ENCODE measurements at regions not wholly inside any gene's neighbourhood (a gene's known extent, or its start where the extent isn't known, plus 50 kb on each side); places are given as distances from the start of the nearest gene placed in this dataset.

DNA sequence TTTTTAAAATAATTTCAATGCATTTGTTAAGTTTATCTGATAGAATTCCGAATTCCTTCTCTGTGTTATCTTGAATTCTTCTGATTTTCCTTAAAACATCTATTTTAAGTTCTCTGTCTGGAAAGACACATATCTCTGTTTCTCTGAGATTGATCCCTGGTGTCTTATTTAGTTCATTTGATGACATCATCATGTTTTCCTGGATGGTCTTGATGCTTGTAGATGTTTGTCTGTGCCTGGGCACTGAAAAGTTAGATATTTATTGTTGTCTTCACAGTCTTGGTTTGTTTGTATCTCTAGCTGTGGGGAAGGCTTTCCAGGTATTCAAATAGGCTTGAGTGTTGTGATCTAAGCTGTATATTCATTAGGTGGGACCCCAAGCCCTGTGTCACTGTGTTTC is 1028.8 kb downstream of the GLUD2 start:
- peaks cover 8% of the 10 kb centered on the region for H3K4me1 ChIP-seq (ENCODE audit: low read length)
- no peaks in the 10 kb centered on the region for H3K79me2 ChIP-seq (ENCODE audit: low read length)
- H4K20me1 ChIP-seq (ENCODE audit: insufficient read depth, low read length), result no peaks in the 10 kb centered on the region
- H3K9ac ChIP-seq (ENCODE audit: low read length), result no peak overlapping the region
- H3K27ac ChIP-seq (ENCODE audit: low read length), result no peak overlapping the region
- TF ChIP-seq, protein P1, sequence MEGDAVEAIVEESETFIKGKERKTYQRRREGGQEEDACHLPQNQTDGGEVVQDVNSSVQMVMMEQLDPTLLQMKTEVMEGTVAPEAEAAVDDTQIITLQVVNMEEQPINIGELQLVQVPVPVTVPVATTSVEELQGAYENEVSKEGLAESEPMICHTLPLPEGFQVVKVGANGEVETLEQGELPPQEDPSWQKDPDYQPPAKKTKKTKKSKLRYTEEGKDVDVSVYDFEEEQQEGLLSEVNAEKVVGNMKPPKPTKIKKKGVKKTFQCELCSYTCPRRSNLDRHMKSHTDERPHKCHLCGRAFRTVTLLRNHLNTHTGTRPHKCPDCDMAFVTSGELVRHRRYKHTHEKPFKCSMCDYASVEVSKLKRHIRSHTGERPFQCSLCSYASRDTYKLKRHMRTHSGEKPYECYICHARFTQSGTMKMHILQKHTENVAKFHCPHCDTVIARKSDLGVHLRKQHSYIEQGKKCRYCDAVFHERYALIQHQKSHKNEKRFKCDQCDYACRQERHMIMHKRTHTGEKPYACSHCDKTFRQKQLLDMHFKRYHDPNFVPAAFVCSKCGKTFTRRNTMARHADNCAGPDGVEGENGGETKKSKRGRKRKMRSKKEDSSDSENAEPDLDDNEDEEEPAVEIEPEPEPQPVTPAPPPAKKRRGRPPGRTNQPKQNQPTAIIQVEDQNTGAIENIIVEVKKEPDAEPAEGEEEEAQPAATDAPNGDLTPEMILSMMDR (IDR thresholded peaks at IDR 0.05; ENCODE audit: low read depth, low read length), result no peak
- TF ChIP-seq EZH2phosphoT487 (IDR thresholded peaks at IDR 0.05; ENCODE audit: low read depth), result no peak
- H3K36me3 ChIP-seq (replicated peaks; ENCODE audit: low read depth, low read length), result no peaks in the 10 kb centered on the region
- H2AFZ ChIP-seq (ENCODE audit: low read depth, low read length), result no peak overlapping the region
- no peaks in the 10 kb centered on the region for H3K27me3 ChIP-seq (ENCODE audit: low read depth, low read length)
- no peak overlapping the region for H3K4me2 ChIP-seq (ENCODE audit: low read length)
- H3K4me3 ChIP-seq (ENCODE audit: low read length), result no peak overlapping the region
- no peaks in the 10 kb centered on the region for H3K9me3 ChIP-seq (ENCODE audit: insufficient read depth, low read length)

DNA sequence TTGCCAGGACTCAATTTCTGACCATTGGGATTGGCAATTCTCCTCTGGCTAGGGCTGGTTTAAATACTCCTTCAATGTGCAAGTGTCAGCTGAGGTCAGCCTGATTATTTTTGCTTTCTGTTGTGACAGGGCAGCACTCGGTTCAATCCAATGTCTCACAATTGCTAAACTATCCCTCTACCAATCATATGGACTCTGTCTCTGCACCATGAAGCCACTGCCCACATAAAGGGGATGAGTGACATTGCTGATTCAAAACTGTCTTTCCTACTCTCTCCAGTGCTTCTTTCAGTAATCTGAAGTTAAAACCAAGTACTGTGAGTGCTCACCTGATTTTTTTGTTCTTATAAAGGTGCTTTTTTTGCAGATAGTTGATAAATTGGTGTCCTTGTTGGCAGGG is 1030.7 kb downstream of the GLUD2 start:
- TF ChIP-seq, protein P1 (IDR thresholded peaks at IDR 0.05; ENCODE audit: low read depth, low read length), result no peak
- no peak for TF ChIP-seq EZH2phosphoT487 (IDR thresholded peaks at IDR 0.05; ENCODE audit: low read depth)

DNA sequence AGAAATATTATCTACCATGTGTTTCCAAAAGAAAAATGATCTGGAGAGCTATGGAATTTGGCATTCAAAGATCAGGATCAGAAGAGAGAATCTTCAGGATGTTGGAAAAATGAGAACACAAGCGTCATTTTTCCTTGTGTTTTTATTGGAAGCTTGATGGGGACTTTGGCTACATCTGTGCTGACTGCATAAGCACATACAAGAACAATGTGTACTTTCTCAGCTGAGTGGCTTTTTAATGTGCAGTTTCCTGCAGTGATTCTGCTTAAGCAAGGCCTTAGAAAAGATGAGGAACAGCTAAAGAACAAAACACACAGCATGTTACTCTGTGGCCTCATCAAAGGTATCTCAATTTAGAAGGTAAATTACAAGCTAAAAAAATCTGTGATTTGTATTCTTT is 1039.9 kb downstream of the GLUD2 start:
- peaks cover 12% of the 10 kb centered on the region for H3K4me1 ChIP-seq (ENCODE audit: low read length)

More for the DNA sequence above, 1030.7 kb downstream of the GLUD2 start:
- H3K79me2 ChIP-seq (ENCODE audit: low read length), result no peaks in the 10 kb centered on the region
- no peak overlapping the region for H2AFZ ChIP-seq (ENCODE audit: low read depth, low read length)
- H3K9me3 ChIP-seq (ENCODE audit: insufficient read depth, low read length), result no peaks in the 10 kb centered on the region
- no peak overlapping the region for H3K4me3 ChIP-seq (ENCODE audit: low read length)
- H3K27me3 ChIP-seq (ENCODE audit: low read depth, low read length), result no peaks in the 10 kb centered on the region
- no peak overlapping the region for H3K27ac ChIP-seq (ENCODE audit: low read length)
- H3K4me2 ChIP-seq (ENCODE audit: low read length), result no peak overlapping the region
- peaks cover 19% of the 10 kb centered on the region for H3K4me1 ChIP-seq (ENCODE audit: low read length)
- no peaks in the 10 kb centered on the region for H3K36me3 ChIP-seq (replicated peaks; ENCODE audit: low read depth, low read length)
- H3K9ac ChIP-seq (ENCODE audit: low read length), result no peak overlapping the region
- H4K20me1 ChIP-seq (ENCODE audit: insufficient read depth, low read length), result no peaks in the 10 kb centered on the region

DNA sequence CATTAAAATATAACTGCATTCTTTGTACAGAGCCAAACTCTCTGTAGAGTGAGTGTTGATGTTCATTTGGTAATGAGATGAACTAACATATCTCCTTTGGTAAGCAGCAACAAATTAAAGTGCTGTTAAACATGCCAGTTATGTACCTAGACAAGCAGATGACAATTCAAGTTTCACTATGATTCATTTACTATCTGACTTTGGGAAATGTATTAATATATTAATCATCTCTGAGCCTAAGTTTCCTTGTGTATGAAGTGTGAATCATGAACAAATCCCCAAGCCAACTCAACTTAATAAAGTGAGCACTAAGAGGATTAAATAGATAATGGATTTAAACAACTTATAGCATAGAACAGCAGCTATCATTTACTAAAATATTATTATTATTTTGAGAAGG is 1044.2 kb downstream of the GLUD2 start:
- Histone ChIP-seq H3K9ac (ENCODE audit: low read length) (no peak overlapping the region), H3K36me3 (replicated peaks; ENCODE audit: low read depth, low read length) (peaks cover 2% of the 10 kb centered on the region), H3K27me3 (ENCODE audit: low read depth, low read length) (no peaks in the 10 kb centered on the region), H3K79me2 (ENCODE audit: low read length) (no peaks in the 10 kb centered on the region), H3K9me3 (ENCODE audit: insufficient read depth, low read length) (no peaks in the 10 kb centered on the region), H3K4me2 (ENCODE audit: low read length) (no peak overlapping the region; the same call in 1 of the 2 replicates), H4K20me1 (ENCODE audit: insufficient read depth, low read length) (no peaks in the 10 kb centered on the region), H2AFZ (ENCODE audit: low read depth, low read length) (no peak overlapping the region), H3K27ac (ENCODE audit: low read length) (no peak overlapping the region), H3K4me1 (ENCODE audit: low read length) (peaks cover 29% of the 10 kb centered on the region), H3K4me3 (ENCODE audit: low read length) (no peak overlapping the region)
- TF ChIP-seq EZH2phosphoT487 (IDR thresholded peaks at IDR 0.05; ENCODE audit: low read depth), result no peak
- TF ChIP-seq, protein P1 (IDR thresholded peaks at IDR 0.05; ENCODE audit: low read depth, low read length), result no peak

More for the DNA sequence above, 1039.9 kb downstream of the GLUD2 start:
- no peaks in the 10 kb centered on the region for H3K79me2 ChIP-seq (ENCODE audit: low read length)
- H3K4me2 ChIP-seq (ENCODE audit: low read length), result no peak overlapping the region
- no peak overlapping the region for H3K4me3 ChIP-seq (ENCODE audit: low read length)
- H3K9me3 ChIP-seq (ENCODE audit: insufficient read depth, low read length), result no peaks in the 10 kb centered on the region
- no peaks in the 10 kb centered on the region for H3K27me3 ChIP-seq (ENCODE audit: low read depth, low read length)
- TF ChIP-seq, protein P1 (IDR thresholded peaks at IDR 0.05; ENCODE audit: low read depth, low read length), result no peak
- no peak for TF ChIP-seq EZH2phosphoT487 (IDR thresholded peaks at IDR 0.05; ENCODE audit: low read depth)
- H4K20me1 ChIP-seq (ENCODE audit: insufficient read depth, low read length), result no peaks in the 10 kb centered on the region
- no peaks in the 10 kb centered on the region for H3K36me3 ChIP-seq (replicated peaks; ENCODE audit: low read depth, low read length)
- no peak overlapping the region for H3K27ac ChIP-seq (ENCODE audit: low read length)
- H3K9ac ChIP-seq (ENCODE audit: low read length), result no peak overlapping the region
- H2AFZ ChIP-seq (ENCODE audit: low read depth, low read length), result no peak overlapping the region
